ENCODE measurements at regions not wholly inside any gene's neighbourhood (a gene's known extent, or its start where the extent isn't known, plus 50 kb on each side); places are given as distances from the start of the nearest gene placed in this dataset.

DNA sequence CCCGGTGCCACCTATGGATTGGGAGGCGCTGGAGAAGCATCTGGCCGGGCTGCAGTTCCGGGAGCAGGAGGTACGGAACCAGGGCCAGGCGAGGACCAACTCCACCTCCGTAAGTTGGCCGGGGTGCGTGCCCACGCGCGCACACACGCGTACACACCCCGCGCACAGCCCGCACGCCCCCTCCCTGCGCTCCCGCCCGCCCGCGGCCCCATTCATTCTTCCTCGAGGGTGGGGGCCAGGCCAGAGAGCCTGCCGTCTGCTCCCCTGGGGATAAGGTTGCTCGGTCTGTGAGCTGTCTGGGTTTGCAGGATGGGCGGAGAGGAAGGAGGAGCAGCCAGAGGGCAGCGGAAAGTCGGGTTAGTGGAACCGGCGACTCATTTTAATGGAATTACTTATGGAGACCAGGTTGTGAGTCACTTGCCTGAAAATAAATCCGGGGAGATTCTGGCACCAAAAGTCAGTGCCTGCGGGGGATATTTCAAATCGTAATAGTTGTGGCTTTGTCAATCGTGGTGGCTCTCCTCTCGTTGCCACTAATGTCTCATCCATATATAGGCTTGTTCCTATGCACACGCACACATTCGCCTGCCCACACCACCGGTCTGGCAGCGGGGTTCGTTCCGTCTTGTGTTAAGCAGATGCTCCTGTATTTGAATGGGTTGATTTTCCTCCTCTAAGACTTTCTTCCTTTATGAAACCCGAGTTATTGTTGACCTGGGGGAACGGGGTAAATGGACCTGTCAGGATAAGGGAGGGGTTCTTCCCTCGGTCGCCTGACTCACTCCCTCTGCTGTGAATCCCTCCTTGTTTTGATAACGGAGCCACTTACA, 223.4 kb upstream of the IL12A start:
- peak; percentile 94 for DNase-seq (ENCODE audit: low read depth)

DNA sequence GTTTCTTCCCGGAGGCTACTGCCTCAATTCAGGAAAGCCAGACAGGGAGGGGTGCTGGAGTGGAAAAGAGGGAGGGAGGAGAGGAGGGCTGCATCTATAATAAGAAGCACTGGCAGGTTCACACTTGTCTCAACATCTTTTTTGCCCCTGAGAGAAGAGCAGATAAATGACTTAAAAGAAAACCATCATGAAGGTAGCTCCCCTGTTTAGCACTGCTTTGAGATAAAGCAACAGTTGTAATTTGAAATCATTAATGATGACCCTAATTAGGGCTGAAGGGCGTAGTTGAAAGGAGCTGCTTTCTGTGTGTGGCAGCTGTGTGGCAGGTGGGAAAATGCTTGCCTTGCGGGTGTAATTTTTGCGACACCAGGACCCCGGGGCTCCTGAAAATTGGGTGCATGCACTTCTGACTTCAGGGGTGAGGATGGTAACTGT, 222.8 kb upstream of the IL12A start:
- DNase-seq (ENCODE audit: low read depth): no peak

DNA sequence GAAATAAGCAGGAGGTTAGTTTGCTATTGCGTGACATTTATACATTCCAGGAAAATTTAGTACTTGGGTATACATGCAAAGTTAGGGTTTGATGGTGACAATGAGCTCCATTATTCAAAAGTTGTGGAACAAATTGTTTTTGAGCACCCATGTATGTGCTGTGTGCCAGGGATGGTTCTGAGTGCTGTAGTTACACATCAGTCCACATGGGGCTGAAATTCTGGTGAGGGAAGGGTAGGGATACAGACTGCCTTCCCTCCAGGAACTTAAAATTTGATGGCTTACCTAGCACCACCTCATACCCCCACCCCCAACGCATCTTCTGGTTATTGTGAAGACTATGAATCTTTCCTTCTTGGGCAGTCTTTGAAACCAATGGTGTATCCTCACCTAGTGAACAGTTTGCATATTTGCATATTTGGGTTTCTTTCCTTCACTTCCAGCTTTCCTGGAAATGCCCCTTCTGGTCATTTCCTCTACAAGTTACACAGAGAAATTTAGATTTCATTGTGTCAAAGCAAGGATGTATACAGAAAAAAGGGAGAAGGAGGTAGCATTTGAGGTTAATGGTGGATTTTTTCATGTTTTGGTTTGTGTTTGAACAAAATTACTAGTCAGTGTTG, 222.0 kb upstream of the IL12A start:
- DNase-seq (ENCODE audit: low read depth): no peak

DNA sequence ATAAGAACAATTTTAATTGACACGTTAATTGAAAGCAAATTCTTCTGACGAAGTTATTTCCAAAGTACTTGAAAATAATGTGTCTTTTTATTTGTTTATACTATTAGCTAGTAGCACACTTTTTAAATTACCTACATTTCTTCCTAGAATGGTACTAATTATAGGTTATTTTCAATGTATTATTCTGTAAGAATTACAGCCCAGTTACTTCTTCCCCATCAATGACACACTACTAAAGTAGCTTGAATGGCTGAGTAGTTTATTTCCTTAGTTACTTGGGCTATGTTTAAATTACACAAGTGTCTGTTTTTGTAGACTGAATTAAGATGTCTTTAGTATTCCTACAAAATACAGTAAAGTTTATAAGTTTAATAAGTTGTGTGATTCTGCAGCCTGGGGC, 217.6 kb upstream of the IL12A start:
- no peak for DNase-seq (ENCODE audit: low read depth)

DNA sequence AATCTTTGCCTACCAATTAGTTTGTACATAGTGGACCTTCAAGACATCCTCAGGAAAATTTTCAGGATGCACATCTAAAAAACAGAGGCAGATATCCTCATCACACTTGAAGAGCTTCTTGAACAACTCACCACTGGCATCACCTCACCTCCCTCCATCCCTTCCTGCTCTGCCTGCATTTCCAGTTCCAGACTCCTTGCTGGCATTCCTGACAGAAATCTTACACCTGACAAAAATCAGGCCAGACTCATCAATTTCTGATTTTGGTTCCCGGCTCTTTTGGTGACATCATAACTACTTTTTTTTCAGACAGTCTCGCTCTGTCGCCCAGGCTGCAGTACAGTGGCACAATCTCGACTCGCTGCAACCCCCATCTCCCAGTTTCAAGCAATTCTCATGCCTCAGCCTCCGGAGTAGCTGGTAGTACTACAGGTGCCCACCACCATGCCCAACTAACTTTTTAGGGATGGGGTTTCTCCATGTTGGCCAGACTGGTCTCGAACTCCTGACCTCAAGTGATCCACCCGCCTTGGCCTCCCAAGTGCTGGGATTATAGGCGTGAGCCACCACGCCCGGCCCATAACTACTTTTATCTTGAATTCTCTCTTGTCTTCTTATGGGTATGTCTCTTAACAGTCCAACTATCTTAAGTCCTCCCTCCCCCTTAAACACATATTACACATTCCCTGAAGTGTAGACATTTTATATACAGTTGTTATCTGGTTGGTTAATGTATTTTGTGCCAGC, 216.6 kb upstream of the IL12A start:
- no peak for DNase-seq (ENCODE audit: low read depth)

DNA sequence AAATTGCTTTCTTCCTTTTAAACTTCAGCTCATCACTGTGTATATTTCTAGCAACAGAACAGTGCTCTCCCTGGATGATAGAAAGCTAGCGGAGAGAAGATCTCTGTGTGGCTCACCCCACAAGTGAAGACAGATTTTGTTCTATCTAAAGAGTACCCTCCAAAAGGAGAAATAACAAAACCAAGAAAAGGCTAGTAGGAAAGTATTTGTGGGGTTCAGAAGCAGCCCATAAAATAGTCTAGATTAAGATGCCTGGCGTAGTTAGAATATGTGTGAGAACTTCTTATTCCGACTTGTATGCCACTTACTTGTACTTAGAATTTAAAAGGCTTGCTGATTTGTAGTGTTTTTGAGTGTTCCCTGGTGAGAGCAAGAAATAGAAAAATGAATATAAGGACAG, 214.9 kb upstream of the IL12A start:
- no peak for DNase-seq (ENCODE audit: low read depth)

DNA sequence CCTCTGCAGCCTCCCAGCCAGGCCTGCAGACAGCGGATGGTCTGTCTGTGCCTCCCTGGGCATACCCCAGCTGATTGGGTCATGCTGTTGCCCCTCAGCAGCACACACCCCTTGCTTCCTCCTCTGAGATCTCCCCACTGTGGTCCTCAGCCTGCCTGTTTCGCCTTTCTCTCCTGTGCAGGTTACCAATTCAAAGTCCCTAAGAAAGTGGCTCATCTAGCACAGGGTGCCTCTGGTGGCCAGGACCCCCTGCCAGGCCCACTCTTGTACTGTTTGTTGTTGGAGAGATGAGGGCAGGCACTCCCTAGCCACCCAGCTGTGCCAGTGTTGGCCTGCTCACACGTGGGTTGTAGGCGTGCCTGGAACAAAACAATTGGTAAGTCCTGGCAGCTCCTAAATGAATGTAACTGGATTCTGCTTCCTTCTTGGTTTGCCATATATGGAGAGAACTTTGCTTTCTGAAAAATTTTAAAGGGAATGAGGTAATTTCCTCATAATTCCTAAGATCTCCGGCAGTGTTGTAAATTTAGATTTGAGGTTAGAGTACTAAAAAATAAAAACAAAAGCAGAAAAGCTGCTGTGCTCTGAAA, 213.2 kb upstream of the IL12A start:
- DNase-seq (ENCODE audit: low read depth): peak; percentile 64

DNA sequence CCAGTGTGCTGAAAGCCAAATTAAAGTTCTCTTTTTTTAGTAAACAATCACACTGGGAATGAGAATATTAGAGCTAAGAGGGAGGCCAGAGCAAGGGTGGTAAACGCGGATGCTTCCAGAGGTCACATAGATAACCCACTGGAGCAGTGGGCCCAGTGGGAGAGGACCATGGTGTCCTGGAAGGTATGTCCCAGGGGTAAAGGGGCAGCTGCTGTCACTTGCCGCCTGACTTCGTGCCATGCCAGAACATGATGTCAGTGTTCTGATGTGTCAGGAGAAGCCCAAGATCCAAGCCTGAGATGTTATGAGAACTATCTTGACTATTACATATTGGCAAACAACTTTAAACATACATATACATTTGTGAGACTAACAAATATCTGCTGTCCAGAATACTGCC, 211.9 kb upstream of the IL12A start:
- DNase-seq (ENCODE audit: low read depth): no peak

DNA sequence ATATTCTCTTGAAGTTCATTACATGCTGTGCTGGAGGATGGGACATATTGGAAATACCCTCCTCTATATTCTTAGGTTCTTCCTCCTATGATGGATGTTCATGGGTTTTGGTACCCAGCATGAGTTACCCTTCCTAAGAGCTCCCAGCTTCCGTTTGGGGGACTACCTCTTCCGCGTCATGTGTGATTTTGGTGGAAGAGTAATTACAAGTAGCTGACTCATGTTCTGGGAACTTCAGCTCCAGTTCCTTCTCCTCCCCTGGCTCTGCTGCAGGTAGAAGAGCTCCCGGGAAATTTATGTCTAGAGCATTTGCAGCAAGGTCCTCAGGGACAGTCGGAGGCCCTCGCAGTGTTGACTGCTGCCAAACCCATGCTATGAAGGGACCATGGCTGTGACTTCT, 208.8 kb upstream of the IL12A start:
- DNase-seq (ENCODE audit: low read depth): no peak

DNA sequence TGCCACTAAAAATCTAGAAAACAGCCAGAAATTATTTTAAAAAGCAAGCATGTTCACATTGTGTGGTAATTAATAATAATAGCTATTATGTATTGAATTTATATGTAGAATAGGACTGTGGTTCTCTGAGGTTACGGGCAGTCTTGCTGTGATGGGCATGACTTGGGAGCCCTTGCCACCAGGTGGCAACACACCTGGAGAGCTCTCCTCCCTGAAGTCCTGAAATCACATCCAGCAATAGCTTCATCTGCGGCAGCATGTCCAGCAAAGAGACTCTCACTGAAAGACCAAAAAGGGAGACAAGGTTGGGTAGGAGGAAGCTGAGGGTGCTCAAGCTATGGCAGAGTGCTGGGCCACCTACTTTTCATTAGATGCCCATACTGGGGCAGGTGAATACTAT, 206.8 kb upstream of the IL12A start:
- no peak for DNase-seq (ENCODE audit: low read depth)

DNA sequence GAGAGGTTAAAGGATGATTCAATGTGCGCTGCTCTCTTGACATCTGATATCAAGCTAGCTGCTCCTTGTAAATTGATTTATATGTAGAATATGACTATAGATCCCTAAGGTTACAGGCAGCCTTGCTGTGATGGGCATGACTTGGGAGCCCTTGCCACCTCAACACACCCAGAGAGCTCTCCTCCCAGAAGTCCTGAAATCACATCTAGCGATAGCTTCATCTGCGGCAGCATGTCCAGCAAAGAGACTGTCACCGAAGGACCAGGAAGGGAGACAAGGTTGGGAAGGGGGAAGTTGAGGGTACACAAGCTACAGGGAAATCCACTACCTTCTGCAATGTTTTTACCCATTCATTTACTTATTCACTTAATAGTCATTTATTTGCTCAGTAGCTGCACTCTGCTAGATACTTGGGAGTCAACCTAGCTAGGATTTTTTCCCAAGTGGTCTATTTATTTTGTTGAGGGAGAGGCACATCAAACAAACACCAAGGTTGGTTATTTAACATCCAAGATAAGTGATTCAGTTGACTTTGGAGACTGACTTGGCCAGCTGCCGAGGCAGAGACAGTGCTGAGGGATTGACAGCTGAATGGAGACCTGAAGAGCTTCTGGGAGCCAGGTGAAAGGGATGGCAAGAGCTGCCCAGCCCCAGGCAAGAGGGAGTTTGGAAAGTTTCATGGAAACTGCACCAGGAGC, 205.8 kb upstream of the IL12A start:
- no peak for DNase-seq (ENCODE audit: low read depth)

DNA sequence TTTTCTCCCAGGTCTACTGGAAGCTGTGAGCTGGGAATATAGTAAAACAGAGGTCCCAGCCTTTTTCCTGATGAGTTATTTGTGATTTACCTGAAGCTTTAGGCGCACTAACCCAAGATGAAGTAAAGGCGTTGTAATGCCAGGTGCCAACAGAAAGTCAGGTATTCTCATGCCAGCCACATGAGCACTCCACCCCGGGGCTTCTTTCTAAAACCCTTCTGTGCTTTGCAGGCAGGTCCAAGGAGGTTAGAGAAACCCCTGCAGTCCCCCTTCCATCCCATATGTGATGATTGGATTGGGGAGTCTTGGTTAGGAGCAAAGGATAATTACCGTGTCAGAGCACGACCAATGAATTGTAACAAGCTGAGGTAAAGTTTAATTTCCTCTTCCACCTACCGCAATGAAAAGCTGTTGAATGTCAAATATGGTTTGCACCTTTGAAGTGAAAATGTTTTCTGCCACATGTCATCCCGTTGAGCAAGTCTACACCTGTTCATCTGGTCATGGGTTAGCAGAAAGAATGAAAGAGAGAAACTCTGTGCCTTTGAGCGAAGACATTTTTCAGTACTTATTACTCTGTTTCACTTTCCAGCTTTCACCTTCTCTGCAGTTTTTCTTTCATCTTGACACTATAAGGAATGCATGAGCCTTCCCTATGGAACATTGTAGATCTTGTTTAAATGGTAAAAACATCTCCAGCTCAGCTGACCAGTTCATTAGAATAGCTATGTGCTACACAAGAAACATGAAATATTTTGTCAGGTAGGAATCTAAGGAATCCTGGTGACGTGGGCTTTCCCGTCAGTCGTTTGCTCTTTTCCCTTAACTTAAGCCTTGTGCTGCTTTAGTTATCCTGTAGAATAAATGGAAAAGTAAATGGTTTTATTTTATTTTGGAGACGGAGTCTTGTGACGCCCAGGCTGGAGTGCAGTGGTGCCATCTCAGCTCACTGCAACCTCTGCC, 204.6 kb upstream of the IL12A start:
- DNase-seq (ENCODE audit: low read depth): no peak

DNA sequence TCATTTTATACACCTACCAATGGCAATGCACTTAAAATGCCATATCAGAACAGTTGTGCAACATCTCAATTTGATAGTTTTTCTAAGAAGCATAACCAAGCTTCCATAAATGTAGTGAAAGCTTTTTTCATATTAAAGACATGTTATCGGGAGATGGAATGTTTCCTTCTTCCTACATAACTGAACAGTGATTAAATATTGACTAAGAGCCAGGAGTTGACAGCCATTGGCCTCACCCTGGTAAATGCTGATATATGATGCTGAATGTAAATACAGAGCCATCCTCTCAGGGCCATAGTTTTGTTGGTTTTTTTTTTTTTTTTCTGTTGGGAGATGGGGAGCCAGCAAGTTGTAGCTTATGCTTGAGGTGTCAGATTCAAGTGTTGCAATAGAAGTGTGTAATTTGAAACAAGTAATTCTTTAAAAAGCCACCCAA, 203.3 kb upstream of the IL12A start:
- no peak for DNase-seq (ENCODE audit: low read depth)

DNA sequence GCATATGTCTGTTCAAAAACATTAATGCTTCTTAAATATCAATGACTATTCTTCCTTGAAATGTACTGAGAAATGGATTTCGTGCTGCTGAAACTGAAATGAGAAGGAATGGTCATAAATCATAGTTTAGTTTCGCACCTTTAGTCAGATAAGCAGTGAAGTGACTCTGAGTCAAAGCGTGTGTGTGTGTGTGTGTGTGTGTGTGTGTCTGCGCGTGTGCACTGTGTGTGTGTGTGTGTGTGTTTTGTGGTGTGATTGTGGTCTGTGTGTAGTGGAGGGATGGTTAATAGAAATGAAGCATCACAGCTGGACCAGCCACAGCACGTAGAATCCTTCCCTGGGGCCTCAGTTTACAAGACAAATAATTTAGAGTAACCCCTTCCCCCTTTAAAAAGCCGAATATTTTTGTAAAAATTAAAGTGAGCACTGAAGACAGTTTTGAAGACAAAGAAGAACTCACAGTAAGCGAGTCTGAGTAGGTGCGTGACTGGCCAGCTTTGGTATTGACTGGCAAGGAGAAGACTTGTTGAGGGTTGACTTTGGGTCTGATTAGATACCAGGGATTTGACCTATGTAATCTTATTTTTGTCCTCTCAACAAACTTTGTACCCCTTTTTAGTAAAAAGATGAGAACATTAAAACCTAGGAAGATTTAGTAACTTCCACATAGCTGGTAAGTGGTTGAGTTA, 202.0 kb upstream of the IL12A start:
- no peak for DNase-seq (ENCODE audit: low read depth)

DNA sequence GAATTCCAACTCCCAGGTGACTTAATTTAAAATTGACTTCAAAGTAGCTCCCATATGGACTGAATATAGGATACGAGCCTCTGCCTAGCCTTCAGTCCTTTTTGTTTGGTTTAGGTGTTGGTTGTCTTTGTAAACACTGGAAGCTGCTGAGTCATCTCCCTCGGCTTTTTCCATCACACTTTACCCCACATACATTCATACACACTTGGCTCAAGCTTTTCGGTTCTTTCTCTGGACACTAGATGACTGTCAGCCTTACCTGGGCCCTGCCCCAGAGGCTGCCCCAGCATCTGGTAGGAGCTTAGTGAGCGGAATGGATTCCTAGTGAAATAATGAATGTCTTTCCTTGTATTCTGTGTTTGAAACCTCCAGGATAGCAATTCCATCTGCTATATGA, 201.5 kb upstream of the IL12A start:
- DNase-seq (ENCODE audit: low read depth): peak; percentile 76

DNA sequence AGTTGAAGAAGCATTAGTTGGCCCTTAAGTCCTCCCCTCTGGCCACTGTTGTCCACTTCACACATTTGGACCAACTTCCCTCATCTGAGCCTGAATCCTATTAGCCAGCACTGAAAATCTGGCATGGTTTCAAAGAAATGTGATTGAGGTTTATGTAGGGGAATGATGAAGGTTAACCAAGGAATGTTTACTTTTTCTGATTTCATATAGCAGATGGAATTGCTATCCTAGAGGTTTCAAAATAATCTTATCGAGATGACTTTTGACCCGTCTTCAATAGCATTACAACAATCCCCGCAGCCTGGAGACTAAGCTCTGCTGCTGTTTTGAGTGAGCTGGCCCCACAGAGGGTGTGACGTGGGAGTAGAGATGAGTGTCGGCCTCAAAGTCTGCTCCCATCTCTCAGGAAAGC, 200.8 kb upstream of the IL12A start:
- no peak for DNase-seq (ENCODE audit: low read depth)

DNA sequence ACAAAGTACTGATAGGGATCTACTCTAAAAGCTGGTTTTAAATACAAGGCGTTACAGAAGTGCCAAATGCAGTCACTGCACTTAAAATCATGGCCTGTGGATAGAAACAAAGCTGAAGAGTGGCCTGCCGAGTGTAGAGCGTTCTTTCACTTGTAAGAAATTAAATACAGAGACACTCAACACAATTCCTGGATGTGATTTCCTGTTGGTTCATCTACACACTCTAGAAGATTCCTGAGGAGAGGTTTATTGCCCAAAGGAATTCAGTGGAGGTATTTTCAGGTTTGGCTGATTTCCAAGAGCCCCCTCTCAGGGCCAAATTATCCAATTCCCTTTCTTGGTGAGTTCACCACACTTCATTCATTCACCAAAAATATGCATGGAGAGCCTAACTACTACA, 200.3 kb upstream of the IL12A start:
- DNase-seq (ENCODE audit: low read depth): no peak

DNA sequence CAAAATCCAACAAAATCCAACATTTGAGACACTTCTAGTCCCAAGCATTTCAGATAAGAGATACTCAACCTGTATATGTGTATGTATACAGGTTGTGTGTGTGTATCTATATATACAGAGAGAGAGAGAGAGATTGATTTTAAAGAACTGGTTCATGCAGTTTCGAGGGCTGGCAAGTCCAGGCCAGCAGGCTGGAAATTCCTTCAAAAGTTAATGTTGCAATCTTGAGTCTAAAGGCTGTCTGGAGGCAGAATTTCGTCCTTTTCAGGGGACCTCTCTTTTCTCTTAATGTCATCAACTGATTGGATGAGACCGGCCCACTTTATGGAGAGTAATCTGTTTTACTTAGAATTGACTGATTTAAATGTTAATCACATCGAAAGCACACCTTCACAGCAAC, 199.6 kb upstream of the IL12A start:
- DNase-seq (ENCODE audit: low read depth): no peak

DNA sequence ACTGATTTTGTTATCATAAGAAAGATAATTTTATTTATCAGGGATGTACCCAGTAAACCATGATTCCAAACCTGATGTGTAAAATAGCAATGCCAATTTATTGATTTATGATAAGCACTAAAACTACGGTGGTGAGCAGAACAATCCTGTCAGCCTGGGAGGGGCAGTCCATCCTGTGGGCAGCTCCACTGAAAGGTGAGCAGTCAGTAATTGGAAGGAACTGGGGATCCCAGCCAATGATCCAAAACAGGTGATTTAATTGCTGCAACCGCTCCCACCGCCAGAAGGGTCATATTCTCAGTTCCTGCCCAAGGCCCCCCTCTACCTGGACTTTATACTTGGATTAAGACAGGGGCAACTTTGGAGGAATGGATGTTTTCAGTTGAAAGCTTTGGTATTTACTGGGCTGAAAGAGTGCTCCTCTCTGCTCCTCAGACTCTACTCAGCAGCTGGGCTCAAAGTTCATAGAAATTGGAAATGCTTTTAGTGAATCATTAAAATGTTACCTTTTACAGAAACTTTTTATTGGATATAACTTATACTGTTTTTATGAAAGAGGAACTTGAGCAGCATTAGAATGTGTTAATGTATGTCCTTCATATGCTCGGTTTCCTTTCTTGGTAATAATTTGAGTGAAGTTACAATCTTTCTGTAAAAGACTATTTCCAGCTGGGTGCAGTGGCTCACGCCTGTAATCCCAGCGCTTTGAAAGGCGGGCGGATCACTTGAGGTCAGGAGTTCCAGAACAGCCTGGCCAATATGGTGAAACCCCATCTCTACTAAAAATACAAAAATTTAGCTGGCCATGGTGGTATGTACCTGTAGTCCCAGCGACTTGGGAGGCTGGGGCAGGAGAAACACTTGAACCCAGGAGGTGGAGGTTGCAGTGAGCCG, 198.6 kb upstream of the IL12A start:
- DNase-seq (ENCODE audit: low read depth): no peak

Data from fibroblast of the conjunctiva (primary cell).